Kidney epithelial cell (primary cell): ENCODE measurements at regions not wholly inside any gene's neighbourhood (a gene's known extent, or its start where the extent isn't known, plus 50 kb on each side); places are given as distances from the start of the nearest gene placed in this dataset.

Experiments
- DNase-seq: peaks from one replicate; pipeline ENCODE4 v3.0.0-alpha.2; 2010; ENCODE audit warnings: low read depth
- H3K27me3 ChIP-seq: 2 replicates; pipeline ENCODE4 v1.6.0; 2011; ENCODE audit warnings: low read length; ENCODE audit not compliant: control insufficient read depth, insufficient read depth
- H3K36me3 ChIP-seq: 2 replicates; pipeline ENCODE4 v1.5.1; 2011; ENCODE audit warnings: low read length; ENCODE audit not compliant: control insufficient read depth, insufficient read depth
- H3K4me3 ChIP-seq: 2 replicates; pipeline ENCODE4 v1.5.1; 2011; ENCODE audit warnings: low read depth, mild to moderate bottlenecking, control low read depth, low read length
- CTCF ChIP-seq: IDR thresholded peaks from 2 replicates; pipeline ENCODE4 v1.5.1; 2011; ENCODE audit warnings: mild to moderate bottlenecking, moderate library complexity, low read length, control low read depth, inconsistent platforms; ENCODE audit not compliant: insufficient read depth, poor library complexity, severe bottlenecking

GRCh38 chr22:22703715-22704114, 59.3 kb downstream of the GGTLC2 start:
- TF ChIP-seq CTCF, result no peak
- Histone ChIP-seq H3K36me3 (no peaks in the 10 kb centered on the region), H3K4me3 (no peak overlapping the region), H3K27me3 (no peaks in the 10 kb centered on the region)
- DNase-seq, result no peak

GRCh38 chr22:22704156-22704946, 59.9 kb downstream of the GGTLC2 start:
- Histone ChIP-seq H3K4me3 (no peak overlapping the region), H3K36me3 (no peaks in the 10 kb centered on the region), H3K27me3 (no peaks in the 10 kb centered on the region)
- no peak for TF ChIP-seq CTCF
- no peak for DNase-seq

DNA sequence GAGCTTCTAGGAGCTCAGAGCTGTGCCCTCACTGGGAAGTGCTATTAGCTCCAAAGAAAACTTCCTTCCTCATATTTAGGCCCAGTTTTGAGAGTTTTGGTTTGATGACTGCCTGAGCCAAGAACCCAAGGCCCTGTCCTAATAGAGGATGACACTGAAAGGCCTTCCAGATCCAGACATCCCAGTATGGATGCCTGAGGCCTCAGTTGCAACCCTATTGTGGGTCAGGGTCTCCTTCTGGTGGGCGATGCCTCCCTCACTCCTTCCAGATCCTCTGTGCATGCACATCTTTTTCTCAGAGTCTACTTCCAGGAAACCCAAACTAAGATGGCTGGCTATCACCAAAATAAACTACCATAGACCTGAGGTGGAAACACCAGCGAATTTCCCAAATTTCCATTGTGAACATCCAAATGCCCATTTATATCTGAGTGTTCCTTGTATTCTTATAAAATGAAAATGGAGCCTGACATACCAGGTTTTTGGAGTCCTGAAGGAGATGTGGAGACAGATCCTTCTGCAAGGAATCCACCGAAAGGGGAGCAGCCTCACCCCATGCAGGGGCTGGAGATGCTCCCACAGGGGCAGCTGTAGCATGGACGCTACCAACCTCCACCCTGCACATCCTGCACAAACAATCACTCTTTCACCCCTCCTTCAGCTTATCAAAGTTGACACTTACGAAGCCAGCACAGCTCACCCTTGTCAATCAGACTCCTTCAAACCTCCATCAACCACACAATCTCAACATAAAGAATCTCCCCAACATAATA, 61.1 kb downstream of the GGTLC2 start:
- Histone ChIP-seq H3K4me3 (no peak overlapping the region), H3K27me3 (no peaks in the 10 kb centered on the region), H3K36me3 (no peaks in the 10 kb centered on the region)
- no peak for TF ChIP-seq CTCF
- DNase-seq, result no peak

DNA sequence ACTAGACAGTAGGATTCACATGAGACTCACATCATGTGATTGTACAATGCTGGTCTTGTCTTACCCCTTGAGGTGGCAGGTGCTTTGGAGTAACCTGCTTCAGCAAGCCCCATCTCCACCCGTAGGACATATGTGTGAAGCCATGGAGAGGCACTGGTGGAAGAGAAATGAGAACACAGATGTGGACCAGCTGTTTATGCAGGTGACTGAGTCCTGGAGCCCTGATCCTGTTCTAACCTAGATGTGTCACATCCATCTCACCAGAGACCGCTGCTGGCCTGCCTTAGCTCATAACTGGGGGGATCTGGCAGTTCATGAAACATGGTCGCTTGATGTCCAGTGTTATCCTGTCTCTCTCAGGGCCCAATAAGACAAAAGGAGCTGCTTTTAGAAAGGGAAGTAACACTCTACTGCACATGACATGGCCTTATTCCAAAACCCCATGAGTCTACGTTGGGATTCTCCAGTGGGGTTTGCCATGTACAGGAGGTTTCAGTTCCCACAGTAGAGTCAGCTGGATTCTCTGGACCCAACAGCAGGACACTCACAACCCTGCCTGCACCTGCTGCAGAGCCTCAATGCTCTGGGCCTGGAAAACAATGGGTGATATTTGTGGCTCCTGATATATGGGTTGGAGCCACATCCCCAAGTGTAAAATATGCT, 62.0 kb downstream of the GGTLC2 start:
- Histone ChIP-seq H3K4me3 (no peak overlapping the region), H3K36me3 (no peaks in the 10 kb centered on the region), H3K27me3 (no peaks in the 10 kb centered on the region)
- no peak for TF ChIP-seq CTCF
- no peak for DNase-seq

DNA sequence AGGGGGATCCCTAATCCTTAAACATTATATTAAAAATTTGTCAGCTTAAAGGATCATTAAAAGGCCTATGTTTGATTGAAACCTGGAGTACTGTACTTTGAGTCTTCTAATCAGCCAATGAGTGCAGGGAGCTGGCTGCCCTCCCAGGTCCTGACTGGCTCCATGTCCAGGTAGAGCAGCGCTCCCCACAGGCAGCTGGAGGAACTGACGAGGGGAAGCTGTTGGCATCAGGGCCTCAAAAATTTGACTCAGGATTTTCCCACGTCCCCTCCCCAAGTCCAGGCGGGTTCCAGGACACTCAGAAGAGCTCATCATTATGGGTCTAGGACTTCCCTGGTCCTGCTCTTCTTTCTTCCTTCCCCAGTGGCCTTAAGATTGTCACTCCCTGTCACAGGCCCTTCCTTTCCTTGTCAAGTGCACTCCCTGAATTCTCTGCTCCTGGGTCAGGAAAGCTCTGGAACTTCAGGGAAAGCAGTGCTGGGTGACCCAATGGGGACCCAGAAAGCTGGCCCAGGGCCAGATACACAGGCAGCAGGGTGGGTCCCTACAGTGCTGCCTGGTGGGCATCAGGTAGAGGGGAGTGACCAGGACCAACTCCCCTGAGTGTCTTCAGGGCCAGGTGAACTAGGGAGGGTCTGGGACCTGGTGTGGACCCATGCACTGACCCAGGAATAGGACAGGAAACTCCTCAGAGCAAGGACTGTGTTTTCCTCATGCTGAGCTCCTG, 65.5 kb downstream of the GGTLC2 start:
- peak; percentile 31 for TF ChIP-seq CTCF
- Histone ChIP-seq H3K4me3 (no peak overlapping the region), H3K36me3 (no peaks in the 10 kb centered on the region), H3K27me3 (no peaks in the 10 kb centered on the region)
- no peak for DNase-seq
